Kidney (tissue), 13 donors: ENCODE measurements at regions not wholly inside any gene's neighbourhood (a gene's known extent, or its start where the extent isn't known, plus 50 kb on each side); places are given as distances from the start of the nearest gene placed in this dataset.

Experiments used
- DNase-seq, 5 donors: peaks; one replicate each; pipeline ENCODE4 v3.0.0-alpha.2; 2013 to 2020
- FAIRE-seq: peaks from 2 replicates; lab custom pipeline; 2012; peaks lifted over from hg19 to GRCh38; lab: Jason Lieb, UNC
- H3K27ac ChIP-seq, 2 donors: one replicate each; pipeline ENCODE4 v1.7.0; 2013; ENCODE audit warnings: low read depth in 2 of 2, low read length in 2 of 2, inconsistent platforms in 1 of 2
- H3K27me3 ChIP-seq: one replicate; pipeline ENCODE4 v1.7.1; 2013; ENCODE audit warnings: low read length, inconsistent platforms; ENCODE audit not compliant: control insufficient read depth, insufficient read depth
- H3K36me3 ChIP-seq, 3 donors: one replicate each; pipeline versions ENCODE4 v1.7.0 to v1.7.1; 2013; ENCODE audit warnings: low read length in 3 of 3, control low read depth in 1 of 3, inconsistent platforms in 1 of 3; ENCODE audit not compliant: insufficient read depth in 3 of 3, control insufficient read depth in 2 of 3
- H3K4me1 ChIP-seq, 3 donors: one replicate each; pipeline versions ENCODE4 v1.7.0 to v1.7.1; 2013; ENCODE audit warnings: low read length in 3 of 3, inconsistent platforms in 1 of 3, low read depth in 1 of 3; ENCODE audit not compliant: control insufficient read depth in 2 of 3, insufficient read depth in 2 of 3
- H3K4me3 ChIP-seq, 3 donors: one replicate each; pipeline versions ENCODE4 v1.7.0 to v1.8.1; 2013; ENCODE audit warnings: low read length in 3 of 3, control low read depth in 1 of 3, inconsistent platforms in 1 of 3
- H3K9ac ChIP-seq, 3 donors: one replicate each; pipeline versions ENCODE4 v1.7.0 to v1.7.1; 2013; ENCODE audit warnings: low read length in 3 of 3, control low read depth in 1 of 3, inconsistent platforms in 1 of 3
- H3K9me3 ChIP-seq, 3 donors: one replicate each; pipeline versions ENCODE4 v1.7.0 to v1.7.1; 2013; ENCODE audit warnings: low read length in 3 of 3, control low read depth in 1 of 3, inconsistent platforms in 1 of 3; ENCODE audit not compliant: control insufficient read depth in 2 of 3, insufficient read depth in 1 of 3
- intact Hi-C: fragments of 100-400 bp; cut with DNase I; formaldehyde crosslinking; loops from one replicate; pipeline ENCODE4 v1.11.1; 2022
- TF ChIP-seq, protein P1 (sequence below): IDR thresholded peaks from 3 replicates; pipeline ENCODE4 v1.5.1; 2012; ENCODE audit warnings: mild to moderate bottlenecking, moderate library complexity, borderline replicate concordance; ENCODE audit not compliant: insufficient read depth; ENCODE audit errors: extremely low read depth
- donor health status: control.
- donor health status: control.
- donor health status: control.
- donor health status: control.
- donor health status: control.
- donor health status: DM: yes; HTN: yes; CAD: no.
- donor health status: Normal renal cell carcinoma (clear cell type).

DNA sequence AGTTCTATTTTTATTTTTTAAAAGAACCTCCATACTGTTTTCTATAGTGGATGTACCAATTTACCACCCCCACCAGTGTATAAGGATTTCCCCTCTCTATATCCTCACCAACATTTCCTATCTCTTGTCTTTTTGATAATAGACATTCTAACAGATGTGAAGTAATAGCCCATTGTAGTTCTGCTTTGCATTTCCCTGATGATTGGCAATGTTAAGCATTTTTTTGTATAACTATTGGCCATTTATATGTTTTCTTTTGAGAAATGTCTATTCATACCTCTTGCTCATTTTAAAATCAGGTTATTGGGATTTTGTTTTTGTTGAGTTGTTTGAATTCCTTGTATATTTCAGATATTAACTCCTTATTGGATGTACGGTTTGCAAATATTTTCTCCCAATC, 251.1 kb upstream of the HTR2C start:
- DNase-seq, result no peak
- Histone ChIP-seq H3K9ac (no peak overlapping the region), H3K27ac (no peak overlapping the region), H3K36me3 (no peaks in the 10 kb centered on the region), H3K27me3 (no peaks in the 10 kb centered on the region), H3K4me3 (no peak overlapping the region), H3K4me1 (no peaks in the 10 kb centered on the region), H3K9me3 (no peaks in the 10 kb centered on the region)
- FAIRE-seq, result no peak
- TF ChIP-seq, protein P1, sequence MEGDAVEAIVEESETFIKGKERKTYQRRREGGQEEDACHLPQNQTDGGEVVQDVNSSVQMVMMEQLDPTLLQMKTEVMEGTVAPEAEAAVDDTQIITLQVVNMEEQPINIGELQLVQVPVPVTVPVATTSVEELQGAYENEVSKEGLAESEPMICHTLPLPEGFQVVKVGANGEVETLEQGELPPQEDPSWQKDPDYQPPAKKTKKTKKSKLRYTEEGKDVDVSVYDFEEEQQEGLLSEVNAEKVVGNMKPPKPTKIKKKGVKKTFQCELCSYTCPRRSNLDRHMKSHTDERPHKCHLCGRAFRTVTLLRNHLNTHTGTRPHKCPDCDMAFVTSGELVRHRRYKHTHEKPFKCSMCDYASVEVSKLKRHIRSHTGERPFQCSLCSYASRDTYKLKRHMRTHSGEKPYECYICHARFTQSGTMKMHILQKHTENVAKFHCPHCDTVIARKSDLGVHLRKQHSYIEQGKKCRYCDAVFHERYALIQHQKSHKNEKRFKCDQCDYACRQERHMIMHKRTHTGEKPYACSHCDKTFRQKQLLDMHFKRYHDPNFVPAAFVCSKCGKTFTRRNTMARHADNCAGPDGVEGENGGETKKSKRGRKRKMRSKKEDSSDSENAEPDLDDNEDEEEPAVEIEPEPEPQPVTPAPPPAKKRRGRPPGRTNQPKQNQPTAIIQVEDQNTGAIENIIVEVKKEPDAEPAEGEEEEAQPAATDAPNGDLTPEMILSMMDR, result no peak
- intact Hi-C loops, result no loop called here

DNA sequence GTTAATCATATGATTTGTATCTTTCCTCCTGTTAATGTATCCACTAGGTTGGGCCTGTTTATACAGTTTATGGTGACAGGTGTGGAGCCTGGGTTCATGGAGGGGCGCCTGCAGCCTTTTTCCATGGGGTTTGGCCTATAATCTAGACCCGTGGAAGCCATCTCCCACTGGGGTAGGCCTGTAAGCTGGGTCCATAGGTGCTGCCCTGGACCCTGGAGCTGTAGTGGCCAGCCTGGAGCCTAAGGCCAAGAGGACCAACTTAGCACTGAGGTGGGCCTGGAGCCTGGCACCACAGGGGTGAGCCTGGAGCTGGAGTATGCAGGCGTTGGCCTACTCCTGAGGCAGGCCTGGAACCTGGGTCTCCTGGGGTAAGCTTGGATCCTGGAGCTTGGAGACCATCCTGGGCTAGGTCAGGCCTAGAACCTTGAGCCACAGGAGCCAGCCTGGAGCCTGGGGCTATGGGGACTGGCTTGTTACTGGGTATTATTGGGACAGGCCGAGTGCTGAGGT, 249.4 kb upstream of the HTR2C start:
- intact Hi-C loops, result no loop called here
- no peak overlapping the region for H3K9ac ChIP-seq
- no peaks in the 10 kb centered on the region for H3K27me3 ChIP-seq
- no peaks in the 10 kb centered on the region for H3K9me3 ChIP-seq
- H3K4me1 ChIP-seq, result no peaks in the 10 kb centered on the region
- FAIRE-seq, result no peak
- DNase-seq, result peak in 1 of 5 donors; percentile 45
- H3K4me3 ChIP-seq, result no peak overlapping the region
- no peak overlapping the region for H3K27ac ChIP-seq
- TF ChIP-seq, protein P1, result no peak
- H3K36me3 ChIP-seq, result no peaks in the 10 kb centered on the region

DNA sequence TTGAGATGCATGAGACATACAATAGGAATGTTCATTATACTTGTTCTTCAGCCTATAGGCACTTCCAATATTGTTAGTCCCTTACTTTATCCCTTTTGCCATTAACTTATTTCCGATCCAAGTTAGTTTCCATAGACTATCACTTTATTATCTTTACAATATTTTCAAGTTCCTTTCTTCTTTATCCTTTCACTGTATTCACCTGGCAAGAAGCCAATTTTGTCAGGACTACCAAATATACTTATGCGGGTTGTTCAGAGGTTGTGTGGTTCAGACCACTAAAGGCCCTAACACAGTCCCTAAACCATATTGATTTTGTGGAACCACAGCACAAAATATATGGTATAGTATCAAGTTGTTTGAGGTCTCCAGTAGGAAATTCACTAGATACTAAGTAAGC, 245.0 kb upstream of the HTR2C start:
- H3K27me3 ChIP-seq, result no peaks in the 10 kb centered on the region
- intact Hi-C loops, result no loop called here

More for the DNA sequence above, 245.0 kb upstream of the HTR2C start:
- DNase-seq (no peak), FAIRE-seq (no peak)
- no peak overlapping the region for H3K4me3 ChIP-seq
- TF ChIP-seq, protein P1, result no peak
- H3K9me3 ChIP-seq, result no peaks in the 10 kb centered on the region
- H3K9ac ChIP-seq, result no peak overlapping the region
- H3K36me3 ChIP-seq, result no peaks in the 10 kb centered on the region
- H3K27ac ChIP-seq, result no peak overlapping the region
- H3K4me1 ChIP-seq, result no peaks in the 10 kb centered on the region
